Lung microvascular endothelial cell (primary cell): ENCODE measurements at regions not wholly inside any gene's neighbourhood (a gene's known extent, or its start where the extent isn't known, plus 50 kb on each side); places are given as distances from the start of the nearest gene placed in this dataset.

Experiments
- DNase-seq, 2 donors: peaks; one replicate each; pipeline versions ENCODE4 v3.0.0 to v3.0.0-alpha.2; 2010; ENCODE audit warnings: low read depth in 2 of 2

- no peak for DNase-seq
Observed at GRCh38 chr14:26855077-26855753, 257.4 kb upstream of the NOVA1 start.

- no peak for DNase-seq
Observed at GRCh38 chr14:26856876-26857518, 259.2 kb upstream of the NOVA1 start.

- DNase-seq, result no peak
Observed at GRCh38 chr14:26859483-26859882, 261.6 kb upstream of the NOVA1 start.

GRCh38 chr14:26860111-26860510 lies 262.3 kb upstream of the NOVA1 start:
- no peak for DNase-seq

GRCh38 chr14:26863736-26864135 lies 265.9 kb upstream of the NOVA1 start:
- peak; percentile 1 to 27 for DNase-seq

- DNase-seq, result no peak
Observed at GRCh38 chr14:26866721-26867120, 268.9 kb upstream of the NOVA1 start.

- no peak for DNase-seq
Observed at GRCh38 chr14:26867171-26867757, 269.4 kb upstream of the NOVA1 start.

- no peak for DNase-seq
Observed at GRCh38 chr14:26870096-26870495, 272.3 kb upstream of the NOVA1 start.

- DNase-seq, result no peak
Observed at GRCh38 chr14:26870722-26871617, 273.1 kb upstream of the NOVA1 start.

GRCh38 chr14:26872515-26873361 lies 274.9 kb upstream of the NOVA1 start:
- DNase-seq, result no peak

GRCh38 chr14:26873362-26873960 lies 275.6 kb upstream of the NOVA1 start:
- DNase-seq, result no peak

- DNase-seq, result no peak
Observed at GRCh38 chr14:26887847-26888246, 290.0 kb upstream of the NOVA1 start.

- DNase-seq, result no peak
Observed at GRCh38 chr14:26888592-26888991, 290.8 kb upstream of the NOVA1 start.

GRCh38 chr14:26896447-26896846 lies 298.6 kb upstream of the NOVA1 start:
- no peak for DNase-seq

GRCh38 chr14:26897196-26897595 lies 299.4 kb upstream of the NOVA1 start:
- DNase-seq, result no peak

- no peak for DNase-seq
Observed at GRCh38 chr14:26905229-26905628, 307.4 kb upstream of the NOVA1 start.

- DNase-seq, result no peak
Observed at GRCh38 chr14:26913786-26914185, 316.0 kb upstream of the NOVA1 start.

GRCh38 chr14:26917086-26917485 lies 319.3 kb upstream of the NOVA1 start:
- DNase-seq, result peak; percentile 4 to 39

GRCh38 chr14:26925876-26926584 lies 328.2 kb upstream of the NOVA1 start:
- DNase-seq, result no peak

GRCh38 chr14:26926585-26926984 lies 328.8 kb upstream of the NOVA1 start:
- no peak for DNase-seq
